ENCODE measurements at regions not wholly inside any gene's neighbourhood (a gene's known extent, or its start where the extent isn't known, plus 50 kb on each side); places are given as distances from the start of the nearest gene placed in this dataset.

- no peak for DNase-seq (ENCODE audit: low read depth)
Measured at GRCh38 chr2:62566847-62567246, 60.9 kb upstream of the TMEM17 start.

- DNase-seq (ENCODE audit: low read depth): no peak
Measured at GRCh38 chr2:62565309-62565908, 59.4 kb upstream of the TMEM17 start.

- DNase-seq (ENCODE audit: low read depth): no peak
Measured at GRCh38 chr2:62564380-62565137, 58.6 kb upstream of the TMEM17 start.

DNA sequence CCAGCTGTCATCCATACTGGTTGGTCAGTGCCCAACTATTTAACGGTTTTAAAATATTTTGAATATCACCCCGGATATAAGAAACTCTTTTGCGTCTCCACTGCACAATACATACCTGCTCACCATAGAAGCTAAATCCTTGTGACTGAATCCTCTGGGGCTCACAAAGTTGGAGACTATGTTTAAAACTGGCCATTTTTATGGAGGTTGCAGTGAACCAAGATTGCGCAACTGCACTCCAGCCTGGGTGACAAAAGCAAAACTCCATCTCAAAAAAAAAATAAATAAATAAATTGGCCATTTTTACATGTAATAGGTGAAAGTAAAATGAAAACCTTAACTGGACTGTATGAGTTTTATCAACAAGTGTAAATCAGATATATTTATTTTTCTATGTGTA lies 55.6 kb upstream of the TMEM17 start:
- no peak for DNase-seq (ENCODE audit: low read depth)

DNA sequence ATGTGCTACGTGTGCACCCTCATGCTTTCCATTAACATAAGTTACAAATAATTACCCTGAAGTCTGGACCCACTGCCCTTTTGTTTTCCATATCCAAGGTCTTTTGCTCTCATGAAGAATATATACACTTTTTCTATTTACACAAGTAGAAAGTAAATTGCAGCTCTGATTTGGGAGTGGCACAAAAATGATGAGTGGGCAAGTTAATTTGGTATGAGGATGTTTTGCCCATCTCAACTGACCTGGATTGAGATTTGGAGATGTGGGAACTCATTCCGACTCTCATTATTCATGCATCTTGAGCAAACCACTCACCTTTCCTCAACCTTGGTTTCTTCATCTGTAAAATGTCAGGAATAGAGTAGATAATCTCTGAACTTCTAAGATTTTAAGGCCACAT lies 53.6 kb upstream of the TMEM17 start:
- no peak for DNase-seq (ENCODE audit: low read depth)

DNA sequence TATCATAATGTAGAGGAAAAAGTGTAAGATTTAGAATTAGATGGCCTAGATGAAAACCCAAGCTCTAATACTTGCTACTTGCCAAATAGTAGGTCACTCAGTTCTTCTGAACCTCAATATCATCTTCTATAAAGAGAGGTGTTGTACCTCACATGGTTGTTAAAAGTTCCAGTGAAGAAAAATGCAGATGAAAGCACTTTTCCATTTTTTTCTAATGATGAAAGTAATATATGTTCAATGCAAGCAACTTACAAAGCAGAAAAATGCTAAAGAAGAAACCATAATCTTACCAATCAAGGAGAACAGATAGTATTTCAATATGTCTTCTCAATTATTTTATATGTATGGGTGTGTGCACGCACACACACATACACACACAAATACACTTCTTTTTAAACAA lies 52.7 kb upstream of the TMEM17 start:
- no peak for DNase-seq (ENCODE audit: low read depth)

DNA sequence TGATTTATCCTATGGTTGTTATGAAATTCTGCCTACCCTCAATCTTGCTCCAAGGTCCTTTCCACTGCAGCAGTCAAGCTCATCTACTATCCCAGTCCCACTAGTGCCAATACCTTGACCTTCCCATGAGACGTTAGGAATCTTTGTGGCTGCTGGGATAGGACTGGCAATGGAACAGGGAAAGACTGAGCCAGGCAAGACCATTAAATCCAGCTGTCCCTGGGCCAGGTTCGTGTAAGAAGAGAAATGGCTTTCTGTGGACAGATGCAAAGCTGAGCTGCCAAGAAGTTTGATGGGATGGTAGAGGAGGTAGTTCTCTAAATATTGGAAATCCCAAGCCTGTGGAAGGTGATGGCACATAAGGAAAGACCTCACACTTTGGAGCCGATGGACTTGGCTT lies 50.1 kb upstream of the TMEM17 start:
- peak; percentile 74 for DNase-seq (ENCODE audit: low read depth)

Data from myocyte (in vitro differentiated cells).